Neuron (in vitro differentiated cells): ENCODE measurements at regions not wholly inside any gene's neighbourhood (a gene's known extent, or its start where the extent isn't known, plus 50 kb on each side); places are given as distances from the start of the nearest gene placed in this dataset.
"Not testable (repeated sequence)": the region's sequence is repeated elsewhere in the genome, so short reads cannot be mapped to it uniquely, and the experiment has no call there.

Experiments
- H2AFZ ChIP-seq: one replicate; pipeline ENCODE4 v1.6.1; 2013; ENCODE audit warnings: low read depth, mild to moderate bottlenecking, inconsistent platforms, low read length, moderate library complexity
- H3K27me3 ChIP-seq: one replicate; pipeline ENCODE4 v1.6.1; 2013; ENCODE audit warnings: low read length; ENCODE audit not compliant: insufficient read depth
- H3K36me3 ChIP-seq: one replicate; pipeline ENCODE4 v1.6.1; 2013; ENCODE audit warnings: low read length; ENCODE audit not compliant: insufficient read depth
- H3K4me1 ChIP-seq: one replicate; pipeline ENCODE4 v1.6.1; 2013; ENCODE audit warnings: low read length; ENCODE audit not compliant: insufficient read depth
- H3K4me3 ChIP-seq: 2 replicates; pipeline ENCODE4 v1.5.1; 2013; ENCODE audit warnings: mild to moderate bottlenecking, low read length, moderate library complexity
- H3K9me3 ChIP-seq: one replicate; pipeline ENCODE4 v1.6.1; 2013; ENCODE audit warnings: low read length

DNA sequence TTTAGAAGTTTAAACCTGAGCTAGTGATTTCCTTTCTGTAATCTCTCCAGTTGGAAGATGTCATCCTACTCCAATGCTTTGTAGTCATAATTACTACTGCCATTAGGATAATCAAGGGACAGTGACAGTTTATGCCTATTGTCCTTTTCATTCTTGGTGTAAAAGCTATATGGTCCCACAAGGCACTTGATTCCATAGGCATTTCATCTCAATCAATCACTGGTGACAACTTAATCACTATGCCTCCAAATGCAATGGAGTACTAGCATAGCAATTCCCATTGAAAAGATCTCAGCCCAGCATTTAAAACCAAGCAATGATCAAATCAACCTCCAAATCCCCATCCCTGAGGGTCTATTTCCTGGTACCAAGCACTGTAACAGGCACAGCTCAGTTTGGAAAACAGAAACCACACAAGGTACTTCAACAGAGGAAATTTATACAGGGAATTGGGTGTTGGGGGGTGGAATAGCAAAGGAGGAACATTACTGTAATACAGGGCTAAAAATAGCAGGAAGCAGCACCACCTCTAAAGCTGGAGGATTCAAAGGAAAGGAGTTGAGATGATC, 51.0 kb downstream of the FHIP2A start:
- H3K4me3 ChIP-seq, result no peak overlapping the region
- H3K27me3 ChIP-seq, result no peaks in the 10 kb centered on the region

GRCh38 chr10:114874827-114875411, 53.3 kb downstream of the FHIP2A start:
- Histone ChIP-seq H3K4me1 (no peaks in the 10 kb centered on the region), H3K4me3 (no peak overlapping the region), H3K27me3 (no peaks in the 10 kb centered on the region), H3K36me3 (no peaks in the 10 kb centered on the region), H3K9me3 (no peaks in the 10 kb centered on the region), H2AFZ (peak overlapping the region; percentile 46)

More for the DNA sequence above, 51.0 kb downstream of the FHIP2A start:
- Histone ChIP-seq H3K36me3 (no peaks in the 10 kb centered on the region), H3K9me3 (no peaks in the 10 kb centered on the region), H2AFZ (no peak overlapping the region), H3K4me1 (no peaks in the 10 kb centered on the region)

GRCh38 chr10:114875590-114876081, 54.1 kb downstream of the FHIP2A start:
- H3K36me3 ChIP-seq, H3K4me3 ChIP-seq, H3K4me1 ChIP-seq, H3K9me3 ChIP-seq, H3K27me3 ChIP-seq: not testable (repeated sequence)
- peak overlapping the region; percentile 46 for H2AFZ ChIP-seq

DNA sequence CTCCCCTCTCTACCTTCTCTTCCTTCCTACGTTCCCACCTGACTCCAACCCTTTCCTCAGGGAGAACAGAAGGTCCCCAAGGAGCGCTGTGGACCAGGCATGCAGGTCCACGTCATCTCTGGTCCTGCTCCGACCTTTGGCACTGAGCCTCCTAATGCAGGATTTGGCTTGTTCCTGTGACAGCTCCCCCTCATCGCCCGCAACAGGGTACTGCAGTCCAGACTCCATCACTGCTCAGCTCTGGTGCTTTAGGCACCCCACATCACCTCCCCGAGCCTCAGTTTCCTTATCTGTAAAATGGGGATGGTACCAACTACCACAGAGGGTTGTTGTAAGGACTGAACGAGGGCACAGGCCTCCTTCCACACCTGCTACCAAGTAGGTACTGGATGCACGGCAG, 54.6 kb downstream of the FHIP2A start:
- peaks cover 6% of the 10 kb centered on the region for H3K4me1 ChIP-seq

GRCh38 chr10:114876602-114877300, 55.2 kb downstream of the FHIP2A start:
- no peak overlapping the region for H2AFZ ChIP-seq
- H3K4me3 ChIP-seq, result no peak overlapping the region
- peaks cover 7% of the 10 kb centered on the region for H3K4me1 ChIP-seq
- no peaks in the 10 kb centered on the region for H3K9me3 ChIP-seq
- no peaks in the 10 kb centered on the region for H3K27me3 ChIP-seq
- no peaks in the 10 kb centered on the region for H3K36me3 ChIP-seq

More for the DNA sequence above, 54.6 kb downstream of the FHIP2A start:
- Histone ChIP-seq H3K4me3 (no peak overlapping the region), H3K9me3 (no peaks in the 10 kb centered on the region), H2AFZ (no peak overlapping the region), H3K27me3 (no peaks in the 10 kb centered on the region), H3K36me3 (no peaks in the 10 kb centered on the region)

DNA sequence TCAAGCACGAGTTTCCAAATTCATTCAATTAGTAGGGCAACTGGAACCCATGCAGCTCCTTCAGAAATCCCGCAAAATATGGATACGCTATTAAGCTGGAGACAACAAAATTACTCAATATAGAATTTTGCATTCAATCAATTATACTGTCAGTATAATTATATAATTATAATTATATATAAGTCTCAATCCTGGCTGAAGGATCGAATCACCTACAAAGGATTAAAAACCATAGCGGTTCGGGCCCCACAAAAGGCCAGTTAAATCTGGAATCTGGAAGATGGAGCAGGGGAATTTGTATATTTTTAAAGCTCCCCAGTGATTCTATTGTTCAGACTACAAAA, 55.7 kb downstream of the FHIP2A start:
- Histone ChIP-seq H2AFZ (no peak overlapping the region), H3K27me3 (no peaks in the 10 kb centered on the region), H3K4me3 (no peak overlapping the region), H3K36me3 (no peaks in the 10 kb centered on the region), H3K9me3 (no peaks in the 10 kb centered on the region), H3K4me1 (peaks cover 7% of the 10 kb centered on the region)

DNA sequence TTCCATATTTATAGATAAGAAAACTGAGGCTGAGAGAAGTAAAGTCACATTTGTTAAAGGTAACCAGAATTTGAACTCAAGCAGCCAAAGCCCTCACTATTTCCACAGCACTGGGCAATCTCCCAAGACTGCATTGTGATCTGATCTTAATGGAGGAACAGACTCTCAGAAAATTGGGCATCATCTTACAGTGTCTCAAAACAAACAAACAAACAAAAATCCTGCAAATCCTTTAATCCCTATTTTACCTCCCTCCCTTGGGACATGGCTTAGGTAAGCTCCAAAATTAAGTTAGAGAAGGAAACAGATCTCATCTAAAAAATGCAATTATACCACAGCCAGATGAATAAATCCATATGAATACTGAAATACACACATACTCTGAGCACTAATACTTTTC, 57.5 kb downstream of the FHIP2A start:
- Histone ChIP-seq H2AFZ (no peak overlapping the region), H3K36me3 (no peaks in the 10 kb centered on the region), H3K9me3 (no peaks in the 10 kb centered on the region), H3K4me1 (peaks cover 7% of the 10 kb centered on the region), H3K4me3 (no peak overlapping the region), H3K27me3 (no peaks in the 10 kb centered on the region)

GRCh38 chr10:114879541-114880158, 58.1 kb downstream of the FHIP2A start:
- peaks cover 7% of the 10 kb centered on the region for H3K4me1 ChIP-seq
- H3K27me3 ChIP-seq, result no peaks in the 10 kb centered on the region
- H3K9me3 ChIP-seq, result no peaks in the 10 kb centered on the region
- H3K4me3 ChIP-seq, result no peak overlapping the region
- H3K36me3 ChIP-seq, result no peaks in the 10 kb centered on the region
- H2AFZ ChIP-seq, result no peak overlapping the region

GRCh38 chr10:114881417-114881816, 56.6 kb upstream of the TRUB1 start:
- Histone ChIP-seq H3K9me3 (no peaks in the 10 kb centered on the region), H3K4me1 (peaks cover 7% of the 10 kb centered on the region), H3K4me3 (no peak overlapping the region), H3K36me3 (no peaks in the 10 kb centered on the region), H2AFZ (peak overlapping the region; percentile 53), H3K27me3 (no peaks in the 10 kb centered on the region)

GRCh38 chr10:114881901-114882300, 56.1 kb upstream of the TRUB1 start:
- H3K4me1 ChIP-seq, result peaks cover 7% of the 10 kb centered on the region
- no peaks in the 10 kb centered on the region for H3K9me3 ChIP-seq
- no peak overlapping the region for H2AFZ ChIP-seq
- H3K27me3 ChIP-seq, result no peaks in the 10 kb centered on the region
- no peak overlapping the region for H3K4me3 ChIP-seq
- H3K36me3 ChIP-seq, result no peaks in the 10 kb centered on the region

DNA sequence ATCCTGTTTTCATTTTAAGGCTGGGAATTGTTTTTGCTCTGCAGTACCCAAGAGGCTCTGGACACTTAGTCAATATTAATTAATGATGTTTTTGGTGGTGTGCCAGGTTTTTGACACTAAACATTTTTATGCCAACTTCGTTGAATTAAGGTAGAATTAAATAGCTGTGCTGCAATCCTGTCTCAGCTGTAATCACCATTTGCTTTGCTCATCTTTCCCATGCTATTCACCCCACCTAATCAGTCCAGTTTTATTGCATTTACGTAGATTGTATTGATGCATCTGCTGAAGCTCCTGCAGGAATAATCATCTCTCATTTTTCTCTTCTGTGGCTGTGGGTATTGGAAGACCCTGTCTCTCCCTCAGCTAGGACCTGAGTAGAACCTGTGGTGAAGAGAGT, 52.6 kb upstream of the TRUB1 start:
- Histone ChIP-seq H3K4me3 (no peak overlapping the region), H2AFZ (no peak overlapping the region), H3K4me1 (peaks cover 7% of the 10 kb centered on the region), H3K36me3 (no peaks in the 10 kb centered on the region), H3K9me3 (no peaks in the 10 kb centered on the region), H3K27me3 (no peaks in the 10 kb centered on the region)
